GM19395 (cell line): ENCODE measurements at regions not wholly inside any gene's neighbourhood (a gene's known extent, or its start where the extent isn't known, plus 50 kb on each side); places are given as distances from the start of the nearest gene placed in this dataset.
"Not testable (repeated sequence)": the region's sequence is repeated elsewhere in the genome, so short reads cannot be mapped to it uniquely, and the experiment has no call there.

Source experiments
- ATAC-seq: cut with Tn5 transposase; IDR thresholded peaks from one replicate; pipeline ENCODE4 v1.9.1; 2021; ENCODE audit warnings: mild to moderate bottlenecking, moderate library complexity; ENCODE audit not compliant: unreplicated experiment

- ATAC-seq: no peak
Measured at GRCh38 chr14:96683562-96684289, 113.5 kb upstream of the VRK1 start.

GRCh38 chr14:96686126-96686525, 111.1 kb upstream of the VRK1 start:
- no peak for ATAC-seq

GRCh38 chr14:96688629-96689028, 108.6 kb upstream of the VRK1 start:
- ATAC-seq: no peak

GRCh38 chr14:96690713-96691383, 106.3 kb upstream of the VRK1 start:
- no peak for ATAC-seq

- no peak for ATAC-seq
Measured at GRCh38 chr14:96693252-96693820, 103.8 kb upstream of the VRK1 start.

GRCh38 chr14:96693987-96694386, 103.2 kb upstream of the VRK1 start:
- no peak for ATAC-seq

GRCh38 chr14:96698960-96699539, 98.1 kb upstream of the VRK1 start:
- ATAC-seq: no peak

GRCh38 chr14:96699666-96700065, 97.5 kb upstream of the VRK1 start:
- ATAC-seq: no peak

GRCh38 chr14:96702831-96703230, 94.4 kb upstream of the VRK1 start:
- ATAC-seq: no peak

- ATAC-seq: no peak
Measured at GRCh38 chr14:96705422-96706092, 91.6 kb upstream of the VRK1 start.

GRCh38 chr14:96706893-96707292, 90.3 kb upstream of the VRK1 start:
- no peak for ATAC-seq

- no peak for ATAC-seq
Measured at GRCh38 chr14:96710060-96710666, 87.0 kb upstream of the VRK1 start.

GRCh38 chr14:96711559-96712267, 85.5 kb upstream of the VRK1 start:
- ATAC-seq: no peak

- no peak for ATAC-seq
Measured at GRCh38 chr14:96713426-96713825, 83.8 kb upstream of the VRK1 start.

GRCh38 chr14:96714537-96714936, 82.6 kb upstream of the VRK1 start:
- not testable (repeated sequence) for ATAC-seq

GRCh38 chr14:96717116-96717515, 80.1 kb upstream of the VRK1 start:
- no peak for ATAC-seq

- ATAC-seq: no peak
Measured at GRCh38 chr14:96718407-96718806, 78.8 kb upstream of the VRK1 start.

GRCh38 chr14:96720702-96721101, 76.5 kb upstream of the VRK1 start:
- ATAC-seq: not testable (repeated sequence)

GRCh38 chr14:96722736-96723135, 74.4 kb upstream of the VRK1 start:
- no peak for ATAC-seq

- ATAC-seq: no peak
Measured at GRCh38 chr14:96723946-96724345, 73.2 kb upstream of the VRK1 start.
